A549 (cell line): ENCODE measurements at regions not wholly inside any gene's neighbourhood (a gene's known extent, or its start where the extent isn't known, plus 50 kb on each side); places are given as distances from the start of the nearest gene placed in this dataset.

Experiments
- CEBPB ChIP-seq, 2 experiments: fragments of >200 bp in 1 of 2; sonication (Bioruptor Twin) in 1 of 2; formaldehyde crosslinking in 1 of 2; IDR thresholded peaks; 2 replicates each; pipeline ENCODE4 v1.6.1; 2012 to 2016
- CTCF ChIP-seq: fragments of >200 bp; sonication (Bioruptor Twin); formaldehyde crosslinking; IDR thresholded peaks from 3 replicates; pipeline ENCODE4 v1.5.1; 2016
- POLR2A ChIP-seq: IDR thresholded peaks from 2 replicates; pipeline ENCODE4 v1.6.1; 2012; ENCODE audit warnings: mild to moderate bottlenecking, low read length
- RCOR1 ChIP-seq: fragments of 150-350 bp; IDR thresholded peaks from 2 replicates; pipeline ENCODE4 v1.6.1; 2014; ENCODE audit warnings: antibody characterized with exemption, low read length, low read depth

- TF ChIP-seq RCOR1, result no peak
- TF ChIP-seq CTCF, result no peak
- no peak for TF ChIP-seq POLR2A
- no peak for TF ChIP-seq CEBPB (IDR thresholded peaks at IDR 0.05)
Observed at GRCh38 chr3:102258666-102259227, 176.1 kb upstream of the ZPLD1 start.
